Activated naive CD8-positive, alpha-beta T cell treated with anti-CD3 and anti-CD28 coated beads, Interleukin-2, amount 10 ng/mL, durations not matched to agents 7 days and 5 days (primary cell): ENCODE measurements at regions not wholly inside any gene's neighbourhood (a gene's known extent, or its start where the extent isn't known, plus 50 kb on each side); places are given as distances from the start of the nearest gene placed in this dataset.
"Not testable (repeated sequence)": the region's sequence is repeated elsewhere in the genome, so short reads cannot be mapped to it uniquely, and the experiment has no call there.

ENCODE experiments used
- ATAC-seq: fragments of 150-1000 bp; cut with Tn5 transposase; one replicate; pipeline ENCODE4 v1.10.0; 2021; ENCODE audit warnings: low read depth, moderate library complexity
- POLR2A ChIA-PET: fragments of 350-600 bp; sonication (Branson Sonifier 250); formaldehyde crosslinking; loops from one replicate; lab custom pipeline; 2021; ENCODE audit warnings: antibody characterized with exemption; lab: Charles Lee
- DNase-seq: peaks from one replicate; pipeline ENCODE4 v3.0.0; 2021
- H3K27ac Mint-ChIP-seq: one replicate; pipeline ENCODE4 v1.8.0; 2022; ENCODE audit warnings: mild to moderate bottlenecking, mixed read lengths
- H3K27me3 Mint-ChIP-seq: one replicate; pipeline ENCODE4 v1.8.0; 2022; ENCODE audit warnings: mild to moderate bottlenecking, moderate library complexity, mixed read lengths
- H3K36me3 Mint-ChIP-seq: one replicate; pipeline ENCODE4 v1.8.0; 2021; ENCODE audit warnings: mild to moderate bottlenecking, mixed read lengths
- H3K4me1 Mint-ChIP-seq: one replicate; pipeline ENCODE4 v1.8.0; 2021; ENCODE audit warnings: mixed read lengths
- H3K4me3 Mint-ChIP-seq: one replicate; pipeline ENCODE4 v1.8.0; 2022; ENCODE audit warnings: mild to moderate bottlenecking, moderate library complexity, mixed read lengths
- H3K9me3 Mint-ChIP-seq: one replicate; pipeline ENCODE4 v1.8.0; 2021; ENCODE audit warnings: mixed read lengths

DNA sequence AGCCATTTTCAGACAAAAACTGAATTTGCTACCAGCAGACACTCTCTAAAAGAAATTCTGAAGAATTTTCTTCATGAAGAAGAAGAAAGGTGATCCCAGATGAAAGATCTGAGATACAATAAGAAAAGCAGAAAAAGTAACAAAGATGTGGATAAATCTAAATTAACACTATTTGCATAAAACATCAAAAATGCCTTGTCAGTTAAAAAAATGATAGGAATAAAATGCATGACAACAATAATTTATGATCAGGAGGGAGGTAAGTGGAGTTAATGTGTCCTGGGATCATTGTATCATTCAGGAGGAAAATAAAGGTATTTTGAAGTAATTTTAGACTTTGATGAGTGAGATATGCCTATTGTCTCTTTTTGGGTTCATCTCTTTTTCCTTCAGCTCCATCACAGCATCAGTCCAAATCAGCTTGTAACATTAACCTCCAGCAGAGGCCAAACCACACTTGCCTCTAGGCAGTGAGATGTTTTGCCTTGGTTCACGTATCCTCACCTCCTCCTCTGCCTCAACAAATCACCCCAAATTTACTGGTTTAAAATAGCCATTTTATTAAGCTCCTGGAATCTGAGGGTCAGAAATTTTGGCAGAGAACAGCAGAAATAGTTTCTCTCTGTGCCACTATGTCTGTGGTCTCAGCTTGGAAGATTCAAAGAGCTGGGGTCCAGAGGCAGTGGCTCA is 76.9 kb upstream of the HIVEP3 start:
- no peak for ATAC-seq
- no peak overlapping the region for H3K4me3 Mint-ChIP-seq
- no peak for DNase-seq
- H3K27me3 Mint-ChIP-seq: no peaks in the 10 kb centered on the region
- H3K36me3 Mint-ChIP-seq: peaks cover 3% of the 10 kb centered on the region
- POLR2A ChIA-PET: no interaction called here
- H3K27ac Mint-ChIP-seq: no peak overlapping the region
- peaks cover 4% of the 10 kb centered on the region for H3K4me1 Mint-ChIP-seq
- H3K9me3 Mint-ChIP-seq: peaks cover 10% of the 10 kb centered on the region

DNA sequence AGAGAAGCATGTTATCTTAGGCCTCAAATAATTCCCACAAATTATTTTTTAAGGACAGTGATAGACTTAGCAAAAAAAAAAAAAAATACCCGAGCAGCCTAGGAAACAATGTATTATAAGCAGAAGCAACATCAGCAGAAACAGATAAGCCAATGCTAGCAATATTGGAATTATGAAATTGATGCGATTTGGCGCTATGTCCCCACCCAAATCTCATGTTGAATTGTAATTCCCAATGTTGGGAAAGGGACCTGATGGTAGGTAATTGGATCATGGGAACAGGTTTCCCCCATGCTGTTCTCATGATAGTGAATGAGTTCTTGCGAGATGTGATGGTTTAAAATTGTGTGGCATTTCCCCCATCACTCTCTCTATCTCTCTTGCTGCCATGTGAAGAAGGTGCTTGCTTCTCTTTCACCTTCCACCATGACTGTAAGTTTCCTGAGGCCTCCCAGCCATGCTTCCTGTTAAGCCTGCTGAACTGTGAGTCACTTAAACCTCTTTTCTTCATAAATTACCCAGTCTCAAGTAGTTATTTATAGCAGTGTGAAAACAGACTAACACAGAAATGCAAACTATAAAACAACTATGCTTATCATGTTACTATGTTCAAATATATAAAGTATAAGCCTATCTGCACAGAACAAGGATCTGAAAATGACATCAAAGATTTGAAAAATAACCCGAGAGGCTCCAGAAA is 75.6 kb upstream of the HIVEP3 start:
- no peak for DNase-seq
- Mint-ChIP-seq H3K9me3 (peaks cover 10% of the 10 kb centered on the region), H3K27me3 (no peaks in the 10 kb centered on the region), H3K4me1 (peaks cover 4% of the 10 kb centered on the region), H3K4me3 (no peak overlapping the region), H3K27ac (no peak overlapping the region), H3K36me3 (peaks cover 3% of the 10 kb centered on the region)
- ATAC-seq: no peak
- POLR2A ChIA-PET: no interaction called here

DNA sequence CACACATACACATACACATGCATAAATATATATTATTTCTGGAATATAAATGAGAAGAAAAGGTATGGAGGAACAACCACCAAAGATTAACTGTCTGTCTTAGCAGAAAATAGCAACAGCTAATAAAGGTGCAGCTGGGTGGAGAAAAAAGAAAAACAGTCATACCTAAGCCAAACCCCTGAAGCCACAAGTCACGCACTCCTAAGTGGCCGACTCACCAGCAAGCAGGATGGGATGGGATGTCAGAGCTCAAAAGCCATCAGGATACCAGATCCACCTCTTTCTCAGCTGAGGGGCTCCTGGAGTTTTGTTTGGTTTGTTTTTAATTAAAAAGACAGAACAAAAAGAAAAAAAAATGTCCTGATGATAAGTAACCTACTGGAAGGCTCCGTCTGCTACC is 64.7 kb upstream of the HIVEP3 start:
- DNase-seq: no peak
- Mint-ChIP-seq H3K27ac (no peak overlapping the region), H3K27me3 (peaks cover 3% of the 10 kb centered on the region), H3K4me1 (peaks cover 26% of the 10 kb centered on the region), H3K4me3 (no peak overlapping the region), H3K9me3 (peaks cover 4% of the 10 kb centered on the region), H3K36me3 (peaks cover 3% of the 10 kb centered on the region)
- no peak for ATAC-seq
- POLR2A ChIA-PET: no interaction called here

DNA sequence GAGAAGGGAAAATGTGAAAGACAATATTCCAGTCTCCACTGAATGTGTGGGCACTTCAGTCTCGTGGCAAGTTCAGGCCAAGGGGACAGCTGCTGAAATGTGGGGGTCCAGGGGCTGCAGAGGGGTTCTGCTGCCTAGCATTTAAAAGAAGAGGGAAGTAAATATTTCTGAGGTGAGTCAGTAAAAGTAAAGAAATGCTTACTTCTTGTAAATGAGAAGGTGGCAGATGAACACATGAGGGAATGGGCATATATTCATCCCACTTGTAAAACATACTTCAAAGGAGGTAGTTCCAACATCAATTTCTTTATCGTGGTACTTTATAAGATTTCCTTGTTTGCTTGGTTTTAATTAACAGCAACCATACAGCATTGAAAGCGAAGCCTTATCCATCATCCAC is 63.1 kb upstream of the HIVEP3 start:
- POLR2A ChIA-PET: interaction anchor here (1.3 to 1.4 kb wide), 2 partner anchors 62 to 89 kb away, joined by 3 to 4 read pairs; no protein-coding TSS in a partner anchor
- ATAC-seq (no peak), DNase-seq (no peak)
- no peak overlapping the region for H3K27ac Mint-ChIP-seq
- H3K9me3 Mint-ChIP-seq: no peaks in the 10 kb centered on the region
- peaks cover 3% of the 10 kb centered on the region for H3K36me3 Mint-ChIP-seq
- peaks cover 3% of the 10 kb centered on the region for H3K27me3 Mint-ChIP-seq
- peaks cover 26% of the 10 kb centered on the region for H3K4me1 Mint-ChIP-seq
- H3K4me3 Mint-ChIP-seq: peak overlapping the region; percentile 68

DNA sequence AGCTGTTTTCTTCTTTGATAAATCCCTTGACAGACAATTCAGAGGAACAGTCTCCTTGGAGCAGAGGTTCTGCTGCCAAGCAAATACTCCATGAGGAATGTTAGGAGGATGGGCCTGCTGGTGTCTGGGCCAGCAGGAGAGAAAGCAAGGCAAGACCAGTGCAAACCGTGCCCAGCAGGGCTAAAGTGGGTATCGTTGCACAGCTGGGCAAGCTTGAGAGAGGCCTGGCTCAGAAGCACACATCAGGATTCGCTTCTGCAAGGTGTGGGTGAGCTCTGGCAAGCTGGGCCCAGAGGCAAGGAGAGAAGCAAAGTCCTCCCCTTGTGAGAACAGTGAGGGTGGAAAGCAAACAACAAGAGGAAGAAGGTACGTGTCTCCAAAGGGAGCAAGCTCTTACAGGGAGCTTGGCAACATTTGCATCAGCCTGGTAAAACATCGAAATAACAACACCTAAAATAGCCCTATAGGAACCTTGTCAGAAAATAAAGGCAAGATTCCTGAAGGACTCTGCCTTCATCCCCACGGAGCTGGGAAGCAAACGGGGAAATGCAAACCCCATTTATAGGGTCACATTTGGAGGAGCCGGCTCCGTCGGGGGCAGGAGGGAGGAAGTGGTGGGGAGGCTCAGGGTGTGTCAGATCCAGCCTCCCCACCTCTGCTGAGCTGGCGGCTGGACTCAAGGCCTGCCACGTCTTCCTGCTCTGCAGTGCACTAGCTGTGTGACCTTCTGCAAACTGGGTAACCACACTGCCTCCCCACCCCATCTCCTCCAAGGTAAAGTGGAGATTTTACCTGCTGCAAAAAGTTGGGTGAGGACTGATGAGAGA is 62.3 kb upstream of the HIVEP3 start:
- ATAC-seq (peak; percentile 98), DNase-seq (peak; percentile 45)
- POLR2A ChIA-PET: interaction anchor here (1.3 to 1.4 kb wide), 2 partner anchors 61 to 88 kb away, joined by 3 to 4 read pairs; no protein-coding TSS in a partner anchor
- peak overlapping the region; percentile 68 for H3K4me3 Mint-ChIP-seq
- H3K4me1 Mint-ChIP-seq: peaks cover 26% of the 10 kb centered on the region
- H3K9me3 Mint-ChIP-seq: no peaks in the 10 kb centered on the region
- H3K27me3 Mint-ChIP-seq: peaks cover 3% of the 10 kb centered on the region
- H3K36me3 Mint-ChIP-seq: peaks cover 3% of the 10 kb centered on the region
- peak overlapping the region; percentile 67 for H3K27ac Mint-ChIP-seq

DNA sequence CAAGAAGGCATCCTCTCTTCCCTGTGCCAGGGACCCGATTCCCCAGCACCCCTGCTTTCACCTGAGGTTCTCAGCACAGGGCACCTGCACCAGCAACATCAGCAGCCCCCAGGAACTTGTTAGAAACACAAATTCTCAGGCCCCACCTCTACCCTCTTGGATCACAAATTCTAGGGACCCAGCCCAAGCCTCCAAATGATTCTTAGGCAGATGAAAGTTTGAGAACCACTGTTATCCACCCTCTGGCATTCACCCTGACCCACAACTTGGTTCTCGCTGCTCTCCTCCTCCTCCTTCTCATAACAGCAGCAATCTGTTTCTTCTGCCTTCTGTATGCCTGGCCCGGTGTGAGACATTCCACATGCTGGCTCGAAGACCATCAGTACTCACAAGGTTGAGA is 60.3 kb upstream of the HIVEP3 start:
- ATAC-seq: no peak
- POLR2A ChIA-PET: no interaction called here

DNA sequence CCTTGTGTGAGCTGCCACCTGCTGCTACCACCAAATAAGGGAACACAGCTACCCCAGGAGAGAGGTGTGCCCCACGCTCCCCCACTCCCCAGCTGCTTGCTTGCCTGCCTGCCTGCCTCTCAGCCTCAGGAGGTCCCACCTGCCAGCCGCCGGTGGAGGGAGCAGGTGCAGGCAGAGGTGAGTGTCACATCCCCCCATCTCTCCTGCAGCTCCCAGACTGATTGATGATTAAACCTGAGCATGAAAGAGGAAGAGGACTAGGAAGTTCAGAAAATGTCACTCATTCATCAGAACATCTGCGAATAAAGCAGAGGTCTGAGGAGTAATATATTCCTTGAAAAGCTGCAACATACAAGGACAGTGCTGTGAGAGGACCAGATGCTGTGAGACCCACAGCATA is 58.6 kb upstream of the HIVEP3 start:
- H3K27me3 Mint-ChIP-seq: peaks cover 3% of the 10 kb centered on the region
- peaks cover 25% of the 10 kb centered on the region for H3K4me1 Mint-ChIP-seq

More for the DNA sequence above, 60.3 kb upstream of the HIVEP3 start:
- no peak overlapping the region for H3K27ac Mint-ChIP-seq
- peaks cover 3% of the 10 kb centered on the region for H3K27me3 Mint-ChIP-seq
- no peak for DNase-seq
- H3K4me3 Mint-ChIP-seq: no peak overlapping the region
- peaks cover 6% of the 10 kb centered on the region for H3K36me3 Mint-ChIP-seq
- peaks cover 25% of the 10 kb centered on the region for H3K4me1 Mint-ChIP-seq
- H3K9me3 Mint-ChIP-seq: no peaks in the 10 kb centered on the region

DNA sequence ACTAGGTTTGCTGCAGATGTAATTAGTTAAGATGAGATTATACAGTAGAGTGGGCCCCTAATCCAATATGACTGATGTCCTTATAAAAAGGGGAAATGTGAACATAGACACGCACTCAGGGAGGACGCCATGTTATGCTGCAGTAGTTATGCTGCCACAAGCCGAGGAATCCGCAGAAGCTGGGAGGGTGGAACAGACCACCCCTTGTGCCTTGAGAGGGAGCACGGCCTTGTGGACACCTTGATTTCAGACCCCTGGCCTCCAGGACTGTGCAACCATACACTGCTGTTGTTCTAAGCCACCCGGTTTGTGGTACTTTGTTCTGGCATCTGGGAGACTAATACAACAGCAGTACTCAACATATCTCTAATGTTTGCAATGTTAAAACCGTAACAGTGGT is 57.9 kb upstream of the HIVEP3 start:
- H3K4me1 Mint-ChIP-seq: peaks cover 23% of the 10 kb centered on the region
- H3K27me3 Mint-ChIP-seq: peaks cover 3% of the 10 kb centered on the region
- DNase-seq (no peak), ATAC-seq (no peak)
- no peaks in the 10 kb centered on the region for H3K9me3 Mint-ChIP-seq
- H3K36me3 Mint-ChIP-seq: peaks cover 6% of the 10 kb centered on the region
- H3K4me3 Mint-ChIP-seq: no peak overlapping the region
- H3K27ac Mint-ChIP-seq: no peak overlapping the region
- POLR2A ChIA-PET: no interaction called here

More for the DNA sequence above, 58.6 kb upstream of the HIVEP3 start:
- Mint-ChIP-seq H3K36me3 (peaks cover 6% of the 10 kb centered on the region), H3K9me3 (no peaks in the 10 kb centered on the region), H3K4me3 (no peak overlapping the region), H3K27ac (no peak overlapping the region)
- DNase-seq (no peak), ATAC-seq (no peak)
- POLR2A ChIA-PET: no interaction called here

DNA sequence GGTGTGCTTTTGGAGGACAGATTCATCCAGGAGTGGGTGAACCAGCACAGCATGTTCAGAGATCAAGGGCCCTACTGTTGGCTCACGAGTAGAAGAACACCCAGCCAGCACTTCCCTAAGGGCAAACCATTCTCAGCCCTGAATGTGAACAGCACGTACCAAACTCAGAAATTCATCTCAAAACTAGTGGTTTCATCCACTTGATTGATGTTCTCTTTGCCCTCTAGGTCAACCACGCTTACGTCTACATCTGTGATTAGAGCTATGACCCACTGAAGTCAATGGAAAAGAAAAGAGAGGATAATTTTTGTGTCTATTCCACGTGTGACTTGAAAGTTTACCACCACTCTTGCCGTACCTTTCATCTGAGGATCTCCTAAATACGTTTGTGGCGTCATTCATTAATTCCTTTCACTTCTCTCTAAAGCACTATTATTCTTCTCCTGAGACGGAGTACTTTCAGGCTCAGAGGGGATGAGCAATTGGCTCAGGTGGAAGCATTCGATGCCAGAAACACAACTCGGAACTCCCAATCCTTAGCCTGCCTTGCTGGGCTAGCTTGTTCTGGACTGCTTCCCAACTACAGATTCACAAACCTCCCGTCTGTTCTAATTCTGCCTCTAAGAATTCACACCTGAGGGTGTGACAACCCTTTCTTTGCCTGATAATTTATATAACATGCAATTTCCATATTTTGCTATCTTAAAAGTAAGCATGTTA is 57.3 kb upstream of the HIVEP3 start:
- peaks cover 16% of the 10 kb centered on the region for H3K4me1 Mint-ChIP-seq
- POLR2A ChIA-PET: no interaction called here
- H3K4me3 Mint-ChIP-seq: no peak overlapping the region
- DNase-seq (no peak), ATAC-seq (no peak)
- peaks cover 6% of the 10 kb centered on the region for H3K36me3 Mint-ChIP-seq
- peaks cover 3% of the 10 kb centered on the region for H3K27me3 Mint-ChIP-seq
- H3K9me3 Mint-ChIP-seq: no peaks in the 10 kb centered on the region
- H3K27ac Mint-ChIP-seq: no peak overlapping the region

DNA sequence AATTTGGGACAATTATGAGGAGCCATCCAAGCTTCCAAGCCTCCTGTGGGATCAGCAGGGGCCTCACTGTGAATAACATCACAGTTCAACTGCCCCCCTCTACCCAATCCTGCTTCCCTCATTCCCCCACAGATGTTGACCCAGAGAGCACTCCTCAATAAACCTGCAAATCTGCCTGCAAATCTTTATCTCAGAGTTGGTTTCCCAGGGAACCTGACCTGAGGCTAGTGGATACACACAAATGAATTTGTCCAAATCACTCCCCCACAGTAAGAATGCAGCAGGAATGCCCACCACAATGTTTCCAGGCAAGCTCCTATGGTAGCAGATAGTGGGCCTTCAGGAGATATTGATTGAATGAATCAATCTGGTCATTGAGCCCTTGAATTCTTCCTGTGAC is 56.4 kb upstream of the HIVEP3 start:
- no peaks in the 10 kb centered on the region for H3K9me3 Mint-ChIP-seq
- no peak overlapping the region for H3K4me3 Mint-ChIP-seq
- DNase-seq (no peak), ATAC-seq (no peak)
- peaks cover 3% of the 10 kb centered on the region for H3K27me3 Mint-ChIP-seq
- no peak overlapping the region for H3K27ac Mint-ChIP-seq
- H3K36me3 Mint-ChIP-seq: peaks cover 3% of the 10 kb centered on the region
- POLR2A ChIA-PET: no interaction called here
- H3K4me1 Mint-ChIP-seq: peaks cover 11% of the 10 kb centered on the region

DNA sequence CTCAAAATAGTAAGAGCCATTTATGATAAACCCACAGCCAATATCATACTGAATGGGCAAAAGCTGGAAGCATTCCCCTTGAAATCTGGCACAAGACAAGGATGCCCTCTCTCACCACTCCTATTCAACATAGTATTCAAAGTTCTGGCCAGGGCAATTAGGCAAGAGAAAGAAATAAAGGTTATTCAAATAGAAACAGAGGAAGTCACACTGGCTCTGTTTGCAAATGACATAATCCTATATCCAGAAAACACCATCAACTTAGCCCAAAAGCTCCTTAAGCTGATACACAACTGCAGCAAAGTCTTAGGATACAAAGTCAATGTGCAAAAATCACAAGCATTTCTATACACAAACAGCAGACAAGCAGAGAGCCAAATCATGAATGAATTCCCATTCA is 49.8 kb upstream of the HIVEP3 start:
- POLR2A ChIA-PET, H3K4me3 Mint-ChIP-seq, H3K9me3 Mint-ChIP-seq, H3K4me1 Mint-ChIP-seq, H3K27me3 Mint-ChIP-seq, DNase-seq, ATAC-seq, H3K27ac Mint-ChIP-seq: not testable (repeated sequence)
- H3K36me3 Mint-ChIP-seq: peaks cover 11% of the 10 kb centered on the region
